DOHH2 (cell line): ENCODE measurements at regions not wholly inside any gene's neighbourhood (a gene's known extent, or its start where the extent isn't known, plus 50 kb on each side); places are given as distances from the start of the nearest gene placed in this dataset.

Experiments
- EZH2phosphoT487 ChIP-seq: fragments of 200-600 bp; sonication (generic); IDR thresholded peaks from 2 replicates; pipeline ENCODE4 v1.6.1; 2017; ENCODE audit warnings: borderline replicate concordance, mild to moderate bottlenecking, antibody characterized with exemption, low read length, moderate library complexity, mixed read lengths
- TF ChIP-seq, protein P1 (sequence below): fragments of 200-600 bp; sonication (generic); IDR thresholded peaks from one replicate; pipeline ENCODE4 v1.5.1; 2014; ENCODE audit warnings: antibody characterized with exemption, mild to moderate bottlenecking, low read depth, low read length; ENCODE audit not compliant: poor library complexity, severe bottlenecking

DNA sequence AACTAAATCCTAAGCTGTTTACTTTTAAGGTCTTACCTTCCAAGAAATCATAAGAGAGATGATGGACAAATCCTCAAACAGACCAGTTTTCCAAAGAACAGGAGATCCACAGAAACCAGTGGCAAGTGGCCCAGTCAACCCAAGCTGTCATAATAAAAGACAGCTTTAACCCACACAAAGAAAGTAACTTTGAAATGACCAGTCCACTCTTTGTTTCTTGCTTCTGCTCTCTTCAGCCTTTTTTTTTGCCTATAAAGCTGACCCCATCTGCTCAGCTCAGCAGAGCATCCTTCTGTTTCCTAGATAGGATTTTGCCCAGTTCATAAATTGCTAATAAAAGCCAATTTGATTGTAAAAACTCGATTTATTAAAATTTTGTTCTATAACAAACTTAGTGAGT is 299.4 kb downstream of the OXSM start:
- TF ChIP-seq, protein P1, sequence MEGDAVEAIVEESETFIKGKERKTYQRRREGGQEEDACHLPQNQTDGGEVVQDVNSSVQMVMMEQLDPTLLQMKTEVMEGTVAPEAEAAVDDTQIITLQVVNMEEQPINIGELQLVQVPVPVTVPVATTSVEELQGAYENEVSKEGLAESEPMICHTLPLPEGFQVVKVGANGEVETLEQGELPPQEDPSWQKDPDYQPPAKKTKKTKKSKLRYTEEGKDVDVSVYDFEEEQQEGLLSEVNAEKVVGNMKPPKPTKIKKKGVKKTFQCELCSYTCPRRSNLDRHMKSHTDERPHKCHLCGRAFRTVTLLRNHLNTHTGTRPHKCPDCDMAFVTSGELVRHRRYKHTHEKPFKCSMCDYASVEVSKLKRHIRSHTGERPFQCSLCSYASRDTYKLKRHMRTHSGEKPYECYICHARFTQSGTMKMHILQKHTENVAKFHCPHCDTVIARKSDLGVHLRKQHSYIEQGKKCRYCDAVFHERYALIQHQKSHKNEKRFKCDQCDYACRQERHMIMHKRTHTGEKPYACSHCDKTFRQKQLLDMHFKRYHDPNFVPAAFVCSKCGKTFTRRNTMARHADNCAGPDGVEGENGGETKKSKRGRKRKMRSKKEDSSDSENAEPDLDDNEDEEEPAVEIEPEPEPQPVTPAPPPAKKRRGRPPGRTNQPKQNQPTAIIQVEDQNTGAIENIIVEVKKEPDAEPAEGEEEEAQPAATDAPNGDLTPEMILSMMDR, result no peak
- no peak for TF ChIP-seq EZH2phosphoT487
